ENCODE measurements at regions not wholly inside any gene's neighbourhood (a gene's known extent, or its start where the extent isn't known, plus 50 kb on each side); places are given as distances from the start of the nearest gene placed in this dataset.

DNA sequence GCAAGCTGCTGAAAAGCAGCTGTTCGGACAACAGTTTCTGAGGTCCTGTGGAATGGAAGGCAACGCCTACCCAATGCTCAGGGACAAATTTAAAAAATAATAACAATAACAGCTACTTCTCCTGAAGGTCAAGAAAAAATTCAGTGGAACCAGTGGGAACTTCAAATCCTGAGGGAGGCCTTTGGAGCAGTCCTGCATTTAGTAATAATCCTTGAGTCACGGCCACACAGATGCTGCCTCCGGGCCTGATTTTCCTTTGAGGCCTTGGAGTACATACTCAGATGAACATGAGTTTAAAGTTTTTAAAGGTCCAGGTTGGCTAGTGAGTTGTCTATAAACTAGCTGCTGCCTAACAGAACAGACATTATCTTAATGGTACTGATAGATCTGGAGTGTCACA lies 268.0 kb downstream of the MSRB3 start:
- no peak for DNase-seq (ENCODE audit: low read depth in 1 of 2, low spot score in 1 of 2)

DNA sequence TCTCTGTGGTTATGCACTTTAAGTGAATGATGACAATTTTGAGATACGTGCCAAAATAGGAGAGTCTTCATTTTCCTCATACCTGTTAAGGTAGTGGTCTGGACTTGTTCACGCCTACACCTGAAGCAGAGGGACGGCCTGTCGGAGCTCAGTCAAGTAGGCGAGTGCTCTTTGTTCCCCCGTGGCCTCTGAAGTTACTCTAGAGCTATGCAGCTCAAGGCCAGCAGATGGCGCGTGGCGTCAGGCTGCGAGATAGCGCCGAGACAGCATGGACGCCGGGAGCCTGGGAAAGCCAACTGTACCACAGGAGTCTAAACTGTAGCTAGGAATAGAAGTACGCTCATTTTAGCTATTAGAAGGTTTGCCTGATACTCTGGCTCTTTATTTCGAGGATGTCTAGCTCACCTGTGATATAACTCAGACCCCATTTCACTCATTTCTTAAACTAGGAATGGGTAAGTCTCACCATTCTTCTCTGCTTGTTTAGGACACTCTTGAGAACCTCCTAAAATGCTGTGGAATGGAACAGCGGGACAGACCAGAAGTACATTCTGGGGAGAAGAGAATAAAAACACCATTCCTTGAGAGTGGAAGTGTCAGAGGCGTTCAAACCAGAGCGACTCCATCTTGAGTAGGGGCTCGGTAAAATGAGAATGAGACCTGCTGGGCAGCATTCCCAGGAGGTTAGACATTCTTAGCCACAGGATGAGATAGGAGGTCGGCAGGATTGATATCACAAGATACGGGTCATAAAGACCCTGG lies 267.4 kb upstream of the HMGA2 start:
- DNase-seq (ENCODE audit: low read depth in 1 of 2, low spot score in 1 of 2): peak in 1 of 2 donors; percentile 51

- DNase-seq (ENCODE audit: low read depth in 1 of 2, low spot score in 1 of 2): no peak
These were observed 266.7 kb upstream of the HMGA2 start for GRCh38 chr12:65557438-65558181.

DNA sequence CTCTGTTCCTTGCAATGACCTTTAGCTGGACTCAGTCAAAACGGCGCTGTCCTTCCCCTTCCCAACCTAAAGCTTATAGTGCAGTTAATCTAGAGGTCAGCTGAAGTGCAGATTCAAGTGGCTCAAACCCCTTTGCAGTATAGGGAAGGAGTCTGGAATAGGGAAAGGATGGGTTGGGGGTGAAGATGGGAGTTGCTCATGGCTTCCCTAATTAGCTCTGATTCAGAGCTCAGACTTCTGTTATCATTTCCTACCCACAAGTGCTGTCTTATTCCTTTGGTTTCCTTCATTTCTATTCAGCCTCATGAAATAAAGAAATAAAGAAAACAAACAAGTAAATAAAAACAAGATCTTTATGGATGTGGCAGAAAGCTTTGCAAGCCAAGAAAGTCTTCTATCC lies 264.0 kb upstream of the HMGA2 start:
- no peak for DNase-seq (ENCODE audit: low read depth in 1 of 2, low spot score in 1 of 2)

- no peak for DNase-seq (ENCODE audit: low read depth in 1 of 2, low spot score in 1 of 2)
These were observed 262.4 kb upstream of the HMGA2 start for GRCh38 chr12:65561798-65562382.

DNA sequence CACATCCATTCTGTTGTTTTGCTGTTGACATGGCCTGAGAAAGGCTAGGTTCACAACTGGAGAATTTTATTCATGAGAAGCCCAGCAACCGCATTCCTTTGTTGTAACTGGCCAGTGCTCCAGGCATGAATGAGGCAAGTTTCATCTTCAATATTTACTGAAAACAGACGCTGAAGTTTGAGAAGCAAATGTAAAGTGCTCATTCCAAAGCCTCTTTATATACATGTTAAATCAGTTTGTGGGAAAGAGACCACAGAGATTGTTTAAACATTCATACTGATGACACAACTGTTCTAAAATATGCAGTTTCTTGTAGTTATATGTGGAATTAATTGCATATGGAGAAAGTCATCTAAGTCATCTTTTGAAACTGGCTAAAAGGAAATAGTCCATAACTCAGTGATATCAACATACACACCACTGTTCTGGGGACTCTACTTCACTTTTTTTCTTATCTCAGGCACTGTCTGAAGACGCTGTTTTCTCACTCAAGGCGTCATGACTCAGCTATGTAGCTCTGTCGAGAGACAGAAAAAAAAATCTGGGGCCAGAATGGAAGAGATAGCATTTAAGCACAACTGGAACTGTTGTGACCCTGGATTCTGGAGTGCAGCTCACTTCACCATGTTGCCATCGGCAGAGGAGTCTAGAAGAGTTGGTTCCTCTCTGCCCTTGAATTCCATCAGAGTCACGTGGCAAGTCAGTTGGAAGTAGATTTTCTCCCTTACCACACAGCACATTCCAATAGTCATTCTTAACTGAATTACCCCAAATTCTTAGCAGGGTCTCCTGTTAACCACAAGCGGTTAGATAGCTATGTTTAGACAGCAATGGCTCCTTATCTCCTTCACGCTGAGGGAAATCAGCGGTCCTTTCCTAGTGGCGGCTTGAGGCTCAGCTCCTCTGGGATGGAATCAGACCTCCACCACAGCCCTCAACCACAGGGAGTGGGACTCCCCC lies 258.4 kb upstream of the HMGA2 start:
- DNase-seq (ENCODE audit: low read depth in 1 of 2, low spot score in 1 of 2): no peak

DNA sequence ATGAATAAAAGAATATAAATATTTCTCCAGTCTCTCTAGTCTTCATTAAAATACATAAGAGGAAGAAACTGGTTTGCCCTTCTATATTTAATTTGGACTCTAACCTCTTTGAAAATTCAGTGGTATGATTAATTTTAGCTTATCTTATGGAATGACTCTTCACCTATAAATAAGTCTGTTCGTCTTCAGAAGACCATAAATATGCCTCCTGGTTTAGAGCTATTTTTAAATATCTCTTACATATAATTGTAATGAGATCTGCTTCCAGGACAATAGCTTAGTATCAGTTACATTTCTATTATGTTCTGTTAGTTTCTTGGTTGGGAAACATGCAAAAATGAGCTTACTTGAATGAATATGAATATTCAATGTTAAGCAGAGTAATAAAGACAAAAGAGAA lies 257.5 kb upstream of the HMGA2 start:
- DNase-seq (ENCODE audit: low read depth in 1 of 2, low spot score in 1 of 2): no peak

DNA sequence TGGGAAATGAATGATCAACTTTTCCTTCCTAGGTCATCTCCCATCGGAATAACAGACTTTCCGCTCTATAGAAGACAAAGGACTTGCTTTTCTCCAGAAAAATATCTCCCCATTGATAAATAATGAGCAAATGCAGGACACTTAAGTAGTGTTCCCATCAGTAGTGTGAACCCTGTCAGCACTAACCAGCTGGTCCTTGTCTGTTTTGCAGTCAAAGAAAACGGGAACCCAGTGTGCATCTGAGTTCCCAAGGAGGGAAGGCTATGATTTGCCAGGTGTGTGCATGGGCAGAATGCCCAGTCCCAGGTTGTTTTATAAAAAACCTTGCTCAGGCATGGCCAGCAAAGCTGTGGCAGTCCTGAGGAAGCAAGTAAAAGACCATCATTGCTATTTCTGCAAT lies 256.5 kb upstream of the HMGA2 start:
- no peak for DNase-seq (ENCODE audit: low read depth in 1 of 2, low spot score in 1 of 2)

DNA sequence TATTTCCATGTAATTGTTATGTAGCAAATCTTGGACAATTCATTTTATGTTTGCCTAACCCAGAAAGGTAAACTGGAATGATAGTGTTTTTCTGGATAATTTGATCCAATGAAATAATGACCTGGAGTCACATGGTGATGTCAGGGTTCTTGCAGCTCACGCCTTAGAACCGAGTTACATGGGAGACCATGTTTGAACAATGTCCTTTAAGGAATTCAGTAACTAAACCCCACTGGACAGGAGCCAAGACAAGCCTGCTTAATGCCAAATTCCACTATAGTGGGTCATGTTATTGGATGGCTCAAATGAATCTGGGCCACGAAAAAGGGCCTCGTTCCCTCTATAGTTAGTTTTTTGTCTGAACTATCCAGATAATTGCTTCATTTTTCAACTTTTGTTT lies 255.8 kb upstream of the HMGA2 start:
- DNase-seq (ENCODE audit: low read depth in 1 of 2, low spot score in 1 of 2): no peak

DNA sequence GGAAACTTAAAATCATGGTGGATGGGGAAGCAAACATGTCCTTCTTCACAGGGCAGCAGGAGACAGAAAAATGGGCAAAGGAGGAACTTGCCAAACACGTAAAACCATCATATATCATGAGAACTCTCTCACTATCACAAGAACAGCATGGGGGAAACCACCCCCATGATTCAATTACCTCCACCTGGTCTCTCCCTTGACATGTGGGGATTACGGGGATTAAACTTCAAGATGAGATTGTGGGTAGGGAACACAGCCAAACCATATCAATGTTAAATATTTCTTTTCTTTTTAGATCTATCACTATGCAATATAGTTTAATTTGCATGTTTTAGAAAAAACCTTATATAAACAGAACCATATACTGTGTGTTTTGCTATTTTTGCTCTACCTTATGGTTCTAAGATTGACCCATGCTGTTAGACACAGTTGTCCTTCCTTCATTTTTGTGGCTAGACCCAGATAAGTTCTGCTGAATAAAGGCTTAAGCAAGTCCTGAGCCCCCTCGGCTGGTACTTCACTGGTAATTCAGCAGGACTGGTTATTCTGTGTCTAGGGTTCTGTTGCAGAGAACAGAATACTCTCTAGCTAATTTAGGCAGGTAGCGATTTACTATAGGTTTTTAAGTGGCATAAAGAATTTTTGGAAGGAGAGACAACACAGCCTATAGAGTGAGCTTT lies 253.7 kb upstream of the HMGA2 start:
- DNase-seq (ENCODE audit: low read depth in 1 of 2, low spot score in 1 of 2): no peak

DNA sequence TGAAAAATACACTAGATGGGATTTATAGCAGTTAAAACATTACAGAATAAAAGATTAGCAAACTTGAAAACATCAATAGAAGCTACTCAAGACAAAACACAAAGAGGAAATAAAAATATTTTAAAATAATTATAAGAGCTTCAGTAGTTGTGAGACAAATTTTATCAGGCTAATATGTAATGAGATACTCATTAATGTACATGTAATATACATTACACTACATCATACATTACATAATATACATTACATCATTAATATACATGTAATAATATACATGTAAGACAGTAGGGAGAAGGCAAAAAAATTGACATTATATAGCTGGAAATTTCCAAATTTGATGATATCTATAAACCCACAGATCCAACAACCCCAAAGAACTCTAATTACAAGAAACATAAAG lies 249.4 kb upstream of the HMGA2 start:
- no peak for DNase-seq (ENCODE audit: low read depth in 1 of 2, low spot score in 1 of 2)

DNA sequence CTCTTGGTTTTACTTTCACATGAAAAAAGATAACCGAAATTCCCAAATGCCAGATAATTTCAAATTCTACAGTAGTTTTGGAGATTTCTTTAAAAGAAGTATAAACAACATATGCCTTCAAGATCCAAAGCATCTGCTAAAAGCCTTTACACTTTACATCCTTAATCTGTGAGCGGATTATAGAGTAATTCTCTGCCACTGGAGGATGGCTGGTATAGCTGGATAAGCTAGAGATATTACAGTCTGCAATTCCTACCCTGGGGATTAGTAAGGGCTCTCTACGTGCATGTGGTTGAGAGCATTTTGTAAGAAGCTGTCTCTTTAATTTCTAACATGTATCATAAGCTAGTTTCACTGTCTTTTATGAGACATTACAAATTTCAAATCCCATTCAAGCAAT lies 240.3 kb upstream of the HMGA2 start:
- no peak for DNase-seq (ENCODE audit: low read depth in 1 of 2, low spot score in 1 of 2)

DNA sequence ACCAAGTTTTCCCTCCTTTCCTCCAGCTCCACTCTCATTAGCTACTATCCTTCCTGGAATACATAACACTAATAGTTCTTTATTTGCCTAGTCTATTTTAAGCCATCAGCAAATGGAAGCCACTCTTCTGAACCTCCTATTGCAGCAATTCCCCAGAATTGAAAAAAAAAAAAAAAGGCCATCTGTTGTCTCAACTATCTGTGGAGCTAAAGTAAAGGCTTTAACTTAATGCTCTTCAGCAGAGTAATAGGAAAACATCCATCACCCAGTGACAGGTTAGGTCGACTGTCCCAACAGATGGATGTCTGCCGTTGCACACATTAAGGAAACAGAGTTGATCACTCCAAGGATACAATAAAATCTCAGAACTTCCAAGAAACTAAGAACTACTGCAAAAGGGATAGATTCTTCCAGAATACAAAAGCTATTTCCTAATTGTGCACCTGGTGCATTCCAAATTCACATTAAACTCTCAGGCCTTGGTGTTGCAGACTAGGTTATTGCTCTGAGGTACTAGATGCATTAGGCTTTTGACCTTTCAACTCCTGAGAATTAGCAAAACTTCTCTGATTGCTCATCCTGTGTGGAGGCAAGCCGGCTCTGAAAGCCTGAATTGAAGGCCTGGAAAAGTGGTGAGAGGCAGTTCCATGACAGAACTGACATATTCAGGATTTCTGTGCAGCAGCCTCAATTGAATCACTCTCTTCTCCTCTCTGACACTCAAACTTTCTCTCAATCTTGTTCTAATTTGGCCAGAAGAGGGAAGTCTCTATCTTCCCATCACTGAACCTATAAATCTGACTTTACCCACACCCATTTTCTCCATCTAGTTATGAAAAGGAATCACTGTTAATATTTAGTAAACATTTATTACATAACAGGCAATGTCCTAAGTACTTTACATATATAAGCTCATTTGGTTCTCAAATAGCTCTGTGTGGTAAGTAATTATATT lies 238.4 kb upstream of the HMGA2 start:
- no peak for DNase-seq (ENCODE audit: low read depth in 1 of 2, low spot score in 1 of 2)

GRCh38 chr12:65586796-65587195 lies 237.5 kb upstream of the HMGA2 start:
- DNase-seq (ENCODE audit: low read depth in 1 of 2, low spot score in 1 of 2): no peak

GRCh38 chr12:65590318-65590717 lies 234.0 kb upstream of the HMGA2 start:
- no peak for DNase-seq (ENCODE audit: low read depth in 1 of 2, low spot score in 1 of 2)

DNA sequence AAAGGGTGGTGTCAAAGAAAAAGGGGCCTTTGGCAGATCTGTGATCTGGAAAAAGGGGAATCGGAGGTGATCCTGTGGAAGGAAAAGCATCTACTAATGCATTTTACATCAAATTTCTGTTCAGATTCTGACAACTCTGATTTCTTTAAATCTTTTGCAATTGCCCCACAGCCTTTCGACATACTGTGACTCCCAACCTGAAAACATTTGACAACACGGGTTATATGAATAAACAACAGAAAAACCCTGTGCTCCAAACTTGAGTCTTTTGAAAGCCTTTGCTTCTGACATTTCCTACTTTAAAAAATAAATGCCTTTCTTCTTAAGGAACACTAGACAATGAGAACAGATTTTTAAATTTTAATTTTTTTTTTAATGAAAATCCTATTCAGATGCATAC lies 231.9 kb upstream of the HMGA2 start:
- DNase-seq (ENCODE audit: low read depth in 1 of 2, low spot score in 1 of 2): no peak

- DNase-seq (ENCODE audit: low read depth in 1 of 2, low spot score in 1 of 2): no peak
These were observed 231.0 kb upstream of the HMGA2 start for GRCh38 chr12:65593239-65593701.

DNA sequence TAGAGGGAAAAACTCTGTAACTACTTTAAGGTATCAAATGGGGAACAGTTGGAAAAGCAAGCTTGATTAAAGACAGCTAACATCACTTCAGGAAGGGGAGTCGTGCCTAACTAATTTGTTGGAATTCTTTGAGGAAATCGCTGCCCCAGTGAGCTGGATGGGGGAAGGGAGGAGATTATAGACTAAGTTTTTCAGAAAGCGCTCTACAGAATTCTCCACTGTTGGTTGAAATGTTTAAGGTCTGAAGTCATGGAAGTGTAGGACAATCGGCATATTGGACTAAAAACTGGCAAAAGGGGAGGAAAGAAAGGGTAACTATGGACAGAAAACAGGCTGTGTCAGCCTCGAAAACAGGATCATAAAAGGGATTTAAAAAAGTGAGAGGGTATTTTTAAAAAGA lies 229.9 kb upstream of the HMGA2 start:
- DNase-seq (ENCODE audit: low read depth in 1 of 2, low spot score in 1 of 2): no peak

DNA sequence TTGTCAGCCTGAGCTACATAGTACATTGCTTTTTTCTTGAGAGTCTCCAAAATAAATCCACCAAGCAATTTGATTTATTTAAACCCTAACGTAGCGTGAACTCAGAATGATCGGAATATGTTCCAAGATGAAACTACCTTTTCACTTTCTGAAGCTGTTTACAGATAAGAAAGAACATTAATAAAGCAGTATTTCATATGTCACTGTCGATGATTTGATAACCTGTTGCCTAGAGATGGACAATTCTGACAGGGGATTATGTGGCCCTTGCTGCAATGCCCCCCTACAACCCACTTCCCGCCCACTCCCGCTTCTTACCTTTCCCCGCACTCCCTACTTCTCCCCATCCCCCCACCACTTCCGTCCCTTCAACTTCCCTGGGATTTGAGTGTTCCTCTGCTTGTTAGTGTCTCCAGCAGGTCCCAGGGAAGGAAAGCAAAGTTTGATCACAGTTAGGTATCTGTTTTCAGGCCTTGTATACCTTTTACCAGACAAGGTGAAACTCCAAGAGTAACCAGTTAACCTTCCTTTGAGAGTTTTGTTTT lies 229.2 kb upstream of the HMGA2 start:
- no peak for DNase-seq (ENCODE audit: low read depth in 1 of 2, low spot score in 1 of 2)
